Hepatocyte (in vitro differentiated cells): ENCODE measurements at regions not wholly inside any gene's neighbourhood (a gene's known extent, or its start where the extent isn't known, plus 50 kb on each side); places are given as distances from the start of the nearest gene placed in this dataset. TPM values are rescaled to one million over a fixed set of nuclear protein-coding genes. Genes with fewer than 3 reads are reported as not detected.

Experiments used
- DNase-seq: peaks from one replicate; pipeline ENCODE4 v3.0.0-alpha.2; 2016; ENCODE audit warnings: low spot score
- H2AFZ ChIP-seq: fragments of 200-600 bp; sonication (generic); 2 replicates; pipeline ENCODE4 v1.6.0; 2016; ENCODE audit warnings: antibody characterized with exemption, mild to moderate bottlenecking
- H3K27ac ChIP-seq: fragments of 200-600 bp; sonication (generic); 2 replicates; pipeline ENCODE4 v1.5.1; 2016; ENCODE audit warnings: mild to moderate bottlenecking
- H3K27me3 ChIP-seq: fragments of 200-600 bp; sonication (generic); 2 replicates; pipeline ENCODE4 v1.6.1; 2016
- H3K36me3 ChIP-seq: fragments of 200-600 bp; sonication (generic); replicated peaks from 2 replicates; pipeline ENCODE4 v1.5.1; 2016; ENCODE audit warnings: low read depth; ENCODE audit not compliant: insufficient read depth
- H3K4me1 ChIP-seq: fragments of 200-600 bp; sonication (generic); 2 replicates; pipeline ENCODE4 v1.5.1; 2016; ENCODE audit warnings: mild to moderate bottlenecking, moderate library complexity; ENCODE audit not compliant: insufficient read depth
- H3K4me2 ChIP-seq: fragments of 200-600 bp; sonication (generic); 2 replicates; pipeline ENCODE4 v1.6.0; 2016
- H3K4me3 ChIP-seq: fragments of 200-600 bp; sonication (generic); 2 replicates; pipeline ENCODE4 v1.5.1; 2016; ENCODE audit warnings: mild to moderate bottlenecking
- H3K79me2 ChIP-seq: fragments of 200-600 bp; sonication (generic); 2 replicates; pipeline ENCODE4 v1.6.0; 2017; ENCODE audit warnings: mild to moderate bottlenecking
- H3K9me2 ChIP-seq: fragments of 200-600 bp; sonication (generic); replicated peaks from 2 replicates; pipeline ENCODE4 v1.6.0; 2017; ENCODE audit warnings: mild to moderate bottlenecking; ENCODE audit not compliant: insufficient read depth
- H3K9me3 ChIP-seq: fragments of 200-600 bp; sonication (generic); 2 replicates; pipeline ENCODE4 v1.5.1; 2016; ENCODE audit warnings: low read depth, mild to moderate bottlenecking
- H4K20me1 ChIP-seq: fragments of 200-600 bp; sonication (generic); 2 replicates; pipeline ENCODE4 v1.6.0; 2016; ENCODE audit warnings: mild to moderate bottlenecking; ENCODE audit not compliant: insufficient read depth, poor library complexity, severe bottlenecking
- EZH2 ChIP-seq: fragments of 200-600 bp; sonication (generic); IDR thresholded peaks from 2 replicates; pipeline ENCODE4 v1.6.1; 2016; ENCODE audit warnings: antibody characterized with exemption, mild to moderate bottlenecking, borderline replicate concordance
- EZH2phosphoT487 ChIP-seq: fragments of 200-600 bp; sonication (generic); IDR thresholded peaks from one replicate; pipeline ENCODE4 v1.6.1; 2018; ENCODE audit warnings: antibody characterized with exemption, mild to moderate bottlenecking, low read depth, moderate library complexity; ENCODE audit not compliant: unreplicated experiment, severe bottlenecking
- WGBS: methylation state at CpG from one replicate; pipeline ENCODE4 v1.1.6; 2016; ENCODE audit warnings: low lambda C conversion rate; ENCODE audit errors: missing lambda C conversion rate; 5-methylcytosine and 5-hydroxymethylcytosine counted together
- microRNA counts: library from miRNA; unstranded; fragments of <30 nt; microRNA quantifications from one replicate; lab custom pipeline; 2017
- microRNA-seq: library from miRNA; unstranded; fragments of <30 nt; microRNA quantifications from one replicate; pipeline ENCODE4, GENCODE V29; 2017
- small RNA-seq: library from RNA; depleted of rRNA; stranded (forward); fragments of <200 nt; gene quantifications from one replicate; pipeline ENCODE3, GENCODE V24; 2014
- TF ChIP-seq, protein P1 (sequence below): fragments of 200-600 bp; sonication (generic); IDR thresholded peaks from 2 replicates; pipeline ENCODE4 v1.5.1; 2016; ENCODE audit warnings: antibody characterized with exemption, mild to moderate bottlenecking; ENCODE audit not compliant: poor library complexity

DNA sequence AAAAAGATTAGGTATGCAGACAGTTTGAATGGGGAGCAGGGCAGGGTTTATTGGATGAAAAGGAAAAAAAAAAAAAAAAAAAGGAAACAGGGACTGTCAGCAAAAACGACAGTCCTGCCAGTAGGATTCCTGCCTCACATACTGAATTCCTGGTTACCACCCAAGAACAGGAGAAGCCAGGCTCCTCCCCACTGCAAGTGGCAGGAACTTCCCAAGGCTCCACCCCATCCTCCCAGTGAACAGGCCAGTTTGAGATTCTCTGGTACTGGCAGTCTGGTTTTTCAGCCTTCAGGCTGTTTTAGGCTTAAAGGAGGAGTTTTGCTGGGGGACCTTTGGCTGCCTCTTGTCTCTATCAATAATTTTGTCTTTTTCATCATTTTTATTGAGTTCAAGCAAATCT lies 360.0 kb upstream of the CXorf51A start:
- WGBS = 0% methylated on average over 1 of the region's 1 CpG
- H3K4me1 ChIP-seq = no peaks in the 10 kb centered on the region
- H4K20me1 ChIP-seq = no peaks in the 10 kb centered on the region
- no peak for DNase-seq
- no peak overlapping the region for H3K27ac ChIP-seq
- no peak overlapping the region for H2AFZ ChIP-seq
- TF ChIP-seq, protein P1, sequence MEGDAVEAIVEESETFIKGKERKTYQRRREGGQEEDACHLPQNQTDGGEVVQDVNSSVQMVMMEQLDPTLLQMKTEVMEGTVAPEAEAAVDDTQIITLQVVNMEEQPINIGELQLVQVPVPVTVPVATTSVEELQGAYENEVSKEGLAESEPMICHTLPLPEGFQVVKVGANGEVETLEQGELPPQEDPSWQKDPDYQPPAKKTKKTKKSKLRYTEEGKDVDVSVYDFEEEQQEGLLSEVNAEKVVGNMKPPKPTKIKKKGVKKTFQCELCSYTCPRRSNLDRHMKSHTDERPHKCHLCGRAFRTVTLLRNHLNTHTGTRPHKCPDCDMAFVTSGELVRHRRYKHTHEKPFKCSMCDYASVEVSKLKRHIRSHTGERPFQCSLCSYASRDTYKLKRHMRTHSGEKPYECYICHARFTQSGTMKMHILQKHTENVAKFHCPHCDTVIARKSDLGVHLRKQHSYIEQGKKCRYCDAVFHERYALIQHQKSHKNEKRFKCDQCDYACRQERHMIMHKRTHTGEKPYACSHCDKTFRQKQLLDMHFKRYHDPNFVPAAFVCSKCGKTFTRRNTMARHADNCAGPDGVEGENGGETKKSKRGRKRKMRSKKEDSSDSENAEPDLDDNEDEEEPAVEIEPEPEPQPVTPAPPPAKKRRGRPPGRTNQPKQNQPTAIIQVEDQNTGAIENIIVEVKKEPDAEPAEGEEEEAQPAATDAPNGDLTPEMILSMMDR = no peak
- TF ChIP-seq EZH2 = no peak
- TF ChIP-seq EZH2phosphoT487 = no peak
- no peaks in the 10 kb centered on the region for H3K36me3 ChIP-seq
- no peak overlapping the region for H3K4me2 ChIP-seq
- H3K9me2 ChIP-seq = no peaks in the 10 kb centered on the region
- no peaks in the 10 kb centered on the region for H3K79me2 ChIP-seq
- no peaks in the 10 kb centered on the region for H3K27me3 ChIP-seq
- no peaks in the 10 kb centered on the region for H3K9me3 ChIP-seq
- no peak overlapping the region for H3K4me3 ChIP-seq

GRCh38 chrX:147173594-147173993 lies 359.1 kb upstream of the CXorf51A start:
- DNase-seq = no peak
- no peaks in the 10 kb centered on the region for H3K27me3 ChIP-seq
- H3K27ac ChIP-seq = peak overlapping the region; percentile 26

DNA sequence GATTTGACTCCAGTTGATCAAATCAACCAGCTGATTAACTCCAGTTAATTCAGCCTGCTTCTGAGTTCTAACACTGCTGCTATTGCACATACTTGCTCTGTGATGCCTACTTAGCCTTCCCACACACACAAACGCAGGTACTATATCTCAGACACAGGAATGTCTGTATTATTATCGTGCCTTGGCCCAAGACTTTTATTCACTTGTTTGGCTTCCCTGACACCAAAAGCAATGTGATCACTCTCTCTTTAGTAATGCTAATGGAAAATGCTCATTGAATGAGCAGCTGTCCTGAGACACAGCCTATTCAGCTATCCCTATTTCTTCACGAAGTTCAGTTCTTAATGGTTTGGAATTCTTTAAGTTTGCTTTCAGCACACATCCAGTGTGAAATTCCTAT lies 356.4 kb upstream of the CXorf51A start:
- no peaks in the 10 kb centered on the region for H3K9me2 ChIP-seq
- H2AFZ ChIP-seq = no peak overlapping the region
- no peak overlapping the region for H3K4me3 ChIP-seq
- no peak overlapping the region for H3K27ac ChIP-seq
- H4K20me1 ChIP-seq = no peaks in the 10 kb centered on the region
- TF ChIP-seq EZH2phosphoT487 = no peak
- DNase-seq = no peak
- no peaks in the 10 kb centered on the region for H3K9me3 ChIP-seq
- WGBS = 56% methylated on average over 3 of the region's 3 CpGs
- H3K4me1 ChIP-seq = no peaks in the 10 kb centered on the region
- H3K79me2 ChIP-seq = no peaks in the 10 kb centered on the region
- no peak overlapping the region for H3K4me2 ChIP-seq
- H3K36me3 ChIP-seq = no peaks in the 10 kb centered on the region
- H3K27me3 ChIP-seq = no peaks in the 10 kb centered on the region

More at GRCh38 chrX:147173594-147173993, 359.1 kb upstream of the CXorf51A start:
- 47% methylated on average over 6 of the region's 6 CpGs for WGBS
- TF ChIP-seq, protein P1 = no peak
- TF ChIP-seq EZH2phosphoT487 = no peak
- TF ChIP-seq EZH2 = no peak
- H3K4me1 ChIP-seq = no peaks in the 10 kb centered on the region
- H2AFZ ChIP-seq = no peak overlapping the region
- no peaks in the 10 kb centered on the region for H4K20me1 ChIP-seq
- H3K4me2 ChIP-seq = no peak overlapping the region
- H3K79me2 ChIP-seq = no peaks in the 10 kb centered on the region
- no peaks in the 10 kb centered on the region for H3K9me3 ChIP-seq
- no peaks in the 10 kb centered on the region for H3K36me3 ChIP-seq
- no peaks in the 10 kb centered on the region for H3K9me2 ChIP-seq
- no peak overlapping the region for H3K4me3 ChIP-seq

MicroRNAs in the stretch of these regions (microRNA counts, 767-probe panel; counts per million panel counts)
- microRNA hsa-miR-513a-3p (lab: Ali Mortazavi, UCI) (not detected), microRNA hsa-miR-513a-5p (lab: Ali Mortazavi, UCI) (not detected), microRNA hsa-miR-513b (lab: Ali Mortazavi, UCI) (not detected), microRNA hsa-miR-513c-5p (lab: Ali Mortazavi, UCI) (not detected)

Small RNAs in the stretch of these regions (microRNA-seq; reads per million reads assigned to microRNA genes)
- not detected for gene MIR513A1
- gene MIR513A2 = not detected
- gene MIR513B = 42.0 reads per million, percentile 50 among the genes with 10 or more reads in this experiment
- 67.5 reads per million, percentile 56 among the genes with 10 or more reads in this experiment for gene MIR513C

Small RNAs in the stretch of these regions (small RNA-seq; reads per million reads assigned to genes)
- gene MIR513A1 (not detected), gene MIR513A2 (not detected), gene MIR513B (0.16 reads per million), gene MIR513C (0.22 reads per million)
